ENCODE measurements at regions not wholly inside any gene's neighbourhood (a gene's known extent, or its start where the extent isn't known, plus 50 kb on each side); places are given as distances from the start of the nearest gene placed in this dataset.

DNA sequence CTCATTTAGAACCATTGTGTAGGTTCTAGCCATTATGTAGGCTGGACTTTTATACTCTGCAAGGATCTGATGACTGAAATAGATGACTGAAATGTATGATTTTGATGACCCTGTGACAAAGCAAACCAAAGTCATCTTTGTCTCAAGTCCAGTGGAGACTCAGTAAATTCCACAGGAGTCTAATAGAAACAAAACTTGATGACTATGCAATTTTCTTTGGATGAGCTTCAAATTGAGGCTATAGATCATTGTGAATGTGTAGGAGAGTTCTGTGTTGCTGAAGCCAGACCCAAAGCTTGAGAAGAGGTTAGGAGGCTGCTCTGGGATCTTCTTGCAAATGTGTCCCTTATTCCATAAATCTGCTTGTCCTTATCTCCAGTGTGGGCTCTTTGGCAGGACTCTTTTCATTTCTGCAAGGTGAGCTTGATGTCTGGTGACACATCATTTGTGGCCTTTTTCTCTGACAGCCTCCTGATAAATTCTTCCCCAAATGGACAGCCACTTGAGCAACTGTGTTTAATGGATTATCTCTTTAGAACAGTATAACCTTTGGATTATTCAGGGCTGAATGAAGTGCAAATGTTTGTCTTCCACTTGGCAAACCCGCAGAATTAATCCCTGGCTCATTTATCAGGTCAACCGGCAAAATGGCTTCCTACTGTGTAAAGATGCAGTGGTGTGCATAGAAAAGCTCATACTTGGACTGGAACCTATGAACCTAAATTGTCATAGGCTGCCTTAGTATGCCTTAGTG is 235.1 kb upstream of the ANKH start:
- no peak for TF ChIP-seq EP300 (IDR thresholded peaks at IDR 0.05; ENCODE audit: borderline replicate concordance)
- no peak for TF ChIP-seq NFIC (IDR thresholded peaks at IDR 0.05)
- TF ChIP-seq CREB1 (IDR thresholded peaks at IDR 0.05; ENCODE audit: low read depth): no peak
- no peak for TF ChIP-seq TEAD4 (IDR thresholded peaks at IDR 0.05)
- TF ChIP-seq ZBTB7A (IDR thresholded peaks at IDR 0.05; ENCODE audit: low read depth): no peak
- TF ChIP-seq TAF1 (IDR thresholded peaks at IDR 0.05; ENCODE audit: low read depth): no peak

DNA sequence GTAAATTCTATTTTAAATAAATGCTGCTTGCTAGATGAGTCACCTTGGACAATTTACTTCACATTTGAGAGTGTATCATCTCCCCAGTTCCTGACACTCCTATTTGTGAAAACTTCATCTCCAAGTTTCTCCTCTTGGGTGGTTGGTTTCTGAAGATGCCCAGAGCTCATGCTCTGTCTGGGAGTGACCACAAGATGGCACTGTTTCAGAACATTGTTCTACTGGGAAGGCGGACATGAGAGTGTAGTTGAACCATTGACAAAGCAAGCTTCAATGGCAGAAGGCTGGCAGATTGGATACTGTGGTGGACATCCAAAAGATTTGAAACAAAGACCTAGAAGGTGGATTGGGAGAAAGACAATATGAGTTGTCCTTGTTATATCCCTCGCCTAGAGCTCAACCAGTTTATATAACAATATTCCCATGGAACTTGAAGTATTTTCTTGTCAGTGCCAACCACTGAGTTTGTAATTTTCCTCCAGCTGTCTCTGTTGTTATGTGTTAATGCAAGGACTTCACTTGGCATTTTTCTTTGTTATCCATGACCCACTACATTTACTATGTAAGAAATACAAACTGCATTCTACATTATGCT is 234.3 kb upstream of the ANKH start:
- TF ChIP-seq EP300 (IDR thresholded peaks at IDR 0.05; ENCODE audit: borderline replicate concordance) (no peak), CREB1 (IDR thresholded peaks at IDR 0.05; ENCODE audit: low read depth) (no peak), TCF12 (IDR thresholded peaks at IDR 0.05; ENCODE audit: low read depth) (no peak), RAD21 (IDR thresholded peaks at IDR 0.05; ENCODE audit: low read depth) (peak; percentile 60)
- TF ChIP-seq, protein P1, sequence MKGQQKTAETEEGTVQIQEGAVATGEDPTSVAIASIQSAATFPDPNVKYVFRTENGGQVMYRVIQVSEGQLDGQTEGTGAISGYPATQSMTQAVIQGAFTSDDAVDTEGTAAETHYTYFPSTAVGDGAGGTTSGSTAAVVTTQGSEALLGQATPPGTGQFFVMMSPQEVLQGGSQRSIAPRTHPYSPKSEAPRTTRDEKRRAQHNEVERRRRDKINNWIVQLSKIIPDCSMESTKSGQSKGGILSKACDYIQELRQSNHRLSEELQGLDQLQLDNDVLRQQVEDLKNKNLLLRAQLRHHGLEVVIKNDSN (IDR thresholded peaks at IDR 0.05): no peak

DNA sequence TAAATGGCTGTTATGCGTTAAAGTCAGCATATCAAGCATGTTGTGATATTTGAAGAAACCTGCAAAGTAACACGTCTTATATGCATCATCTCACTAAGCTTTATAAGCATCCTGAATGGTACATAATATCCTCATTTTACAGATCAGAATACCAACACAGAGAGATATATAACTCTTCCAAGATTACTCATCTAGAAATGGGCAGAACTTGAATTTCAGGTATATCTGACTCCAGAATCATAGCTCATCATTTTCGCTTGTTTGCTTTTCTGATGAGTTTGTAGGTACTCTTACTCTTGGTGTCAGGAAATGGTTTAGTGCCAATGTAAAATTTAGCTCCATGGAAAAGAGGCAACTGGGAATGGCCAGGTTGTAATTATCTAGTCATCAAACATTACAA is 232.3 kb upstream of the ANKH start:
- TF ChIP-seq TCF12 (IDR thresholded peaks at IDR 0.05; ENCODE audit: low read depth) (no peak), ZBTB7A (IDR thresholded peaks at IDR 0.05; ENCODE audit: low read depth) (no peak), TAF1 (IDR thresholded peaks at IDR 0.05; ENCODE audit: low read depth) (no peak)
- TF ChIP-seq, protein P2, sequence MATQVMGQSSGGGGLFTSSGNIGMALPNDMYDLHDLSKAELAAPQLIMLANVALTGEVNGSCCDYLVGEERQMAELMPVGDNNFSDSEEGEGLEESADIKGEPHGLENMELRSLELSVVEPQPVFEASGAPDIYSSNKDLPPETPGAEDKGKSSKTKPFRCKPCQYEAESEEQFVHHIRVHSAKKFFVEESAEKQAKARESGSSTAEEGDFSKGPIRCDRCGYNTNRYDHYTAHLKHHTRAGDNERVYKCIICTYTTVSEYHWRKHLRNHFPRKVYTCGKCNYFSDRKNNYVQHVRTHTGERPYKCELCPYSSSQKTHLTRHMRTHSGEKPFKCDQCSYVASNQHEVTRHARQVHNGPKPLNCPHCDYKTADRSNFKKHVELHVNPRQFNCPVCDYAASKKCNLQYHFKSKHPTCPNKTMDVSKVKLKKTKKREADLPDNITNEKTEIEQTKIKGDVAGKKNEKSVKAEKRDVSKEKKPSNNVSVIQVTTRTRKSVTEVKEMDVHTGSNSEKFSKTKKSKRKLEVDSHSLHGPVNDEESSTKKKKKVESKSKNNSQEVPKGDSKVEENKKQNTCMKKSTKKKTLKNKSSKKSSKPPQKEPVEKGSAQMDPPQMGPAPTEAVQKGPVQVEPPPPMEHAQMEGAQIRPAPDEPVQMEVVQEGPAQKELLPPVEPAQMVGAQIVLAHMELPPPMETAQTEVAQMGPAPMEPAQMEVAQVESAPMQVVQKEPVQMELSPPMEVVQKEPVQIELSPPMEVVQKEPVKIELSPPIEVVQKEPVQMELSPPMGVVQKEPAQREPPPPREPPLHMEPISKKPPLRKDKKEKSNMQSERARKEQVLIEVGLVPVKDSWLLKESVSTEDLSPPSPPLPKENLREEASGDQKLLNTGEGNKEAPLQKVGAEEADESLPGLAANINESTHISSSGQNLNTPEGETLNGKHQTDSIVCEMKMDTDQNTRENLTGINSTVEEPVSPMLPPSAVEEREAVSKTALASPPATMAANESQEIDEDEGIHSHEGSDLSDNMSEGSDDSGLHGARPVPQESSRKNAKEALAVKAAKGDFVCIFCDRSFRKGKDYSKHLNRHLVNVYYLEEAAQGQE (IDR thresholded peaks at IDR 0.05; ENCODE audit: low read depth): no peak
- TF ChIP-seq, protein P1 (IDR thresholded peaks at IDR 0.05): no peak

DNA sequence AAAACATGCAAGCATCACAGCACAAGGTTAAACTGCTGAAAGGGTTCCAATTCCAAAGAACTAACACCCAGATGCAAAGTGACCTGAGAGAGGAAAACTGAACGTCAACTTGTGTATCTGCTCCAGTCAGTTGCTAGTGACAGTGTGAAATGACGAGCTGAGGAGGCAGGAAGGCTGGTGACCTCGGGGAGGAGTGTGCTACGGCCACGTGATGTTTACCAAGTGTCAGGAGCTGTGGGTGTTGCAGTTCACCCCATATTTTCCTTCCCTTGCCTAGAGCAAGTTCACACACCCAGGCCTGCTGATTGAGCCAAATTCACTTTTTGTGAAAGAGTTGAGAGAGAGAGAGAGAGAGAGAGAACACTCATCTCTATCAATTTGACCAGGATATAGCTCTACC is 231.6 kb upstream of the ANKH start:
- TF ChIP-seq, protein P1 (IDR thresholded peaks at IDR 0.05): 0 out of 2 replicates have a peak, but pooled peaks have one; percentile 10
- TF ChIP-seq, protein P2 (IDR thresholded peaks at IDR 0.05; ENCODE audit: low read depth): no peak

DNA sequence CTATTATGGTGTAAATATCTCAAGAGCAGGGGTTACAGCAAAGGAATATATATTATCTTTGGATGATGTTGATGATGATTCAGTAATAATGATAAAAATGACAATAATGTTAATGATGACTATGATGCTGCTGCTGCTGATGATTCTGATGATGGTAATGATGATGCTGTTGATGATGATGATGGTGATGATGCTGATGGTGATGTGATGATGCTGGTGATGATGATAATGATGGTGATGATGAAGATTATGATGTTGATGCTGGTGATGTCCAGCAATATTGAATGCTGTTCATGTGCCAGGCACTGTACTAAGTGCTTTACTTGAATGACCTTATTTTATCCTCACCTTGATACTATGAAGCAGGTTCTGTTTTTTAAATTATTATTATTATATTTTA is 226.0 kb upstream of the ANKH start:
- TF ChIP-seq TEAD4 (IDR thresholded peaks at IDR 0.05) (no peak), ZBTB7A (IDR thresholded peaks at IDR 0.05; ENCODE audit: low read depth) (no peak), FOXM1 (IDR thresholded peaks at IDR 0.05; ENCODE audit: borderline replicate concordance, low read depth) (no peak), RAD21 (IDR thresholded peaks at IDR 0.05; ENCODE audit: low read depth) (no peak)
- TF ChIP-seq, protein P1 (IDR thresholded peaks at IDR 0.05): no peak

DNA sequence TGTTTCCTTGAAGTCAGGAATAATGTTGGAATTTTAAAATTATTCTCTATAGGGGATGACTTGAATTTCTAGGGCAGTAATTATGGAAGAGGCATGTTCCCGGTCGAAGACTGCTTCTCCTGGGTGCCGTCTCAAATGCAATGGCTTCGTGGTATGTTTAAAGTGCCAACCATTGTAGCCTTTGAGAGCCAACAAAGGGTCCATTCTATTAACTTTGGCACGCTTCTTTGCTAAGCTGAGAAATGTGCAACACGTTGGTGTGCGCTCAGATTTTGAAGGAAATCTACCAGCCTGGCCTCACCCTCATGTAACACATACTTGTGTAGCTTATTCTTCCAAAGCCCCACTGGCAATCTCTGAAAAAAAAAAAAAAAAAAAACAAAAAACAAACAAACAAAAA is 221.2 kb upstream of the ANKH start:
- no peak for TF ChIP-seq FOXM1 (IDR thresholded peaks at IDR 0.05; ENCODE audit: borderline replicate concordance, low read depth)
- no peak for TF ChIP-seq ZBTB7A (IDR thresholded peaks at IDR 0.05; ENCODE audit: low read depth)
- no peak for TF ChIP-seq CEBPB (IDR thresholded peaks at IDR 0.05)
- no peak for TF ChIP-seq RAD21 (IDR thresholded peaks at IDR 0.05; ENCODE audit: low read depth)
- TF ChIP-seq CREB1 (IDR thresholded peaks at IDR 0.05; ENCODE audit: low read depth): no peak
- TF ChIP-seq YY1 (IDR thresholded peaks at IDR 0.05; ENCODE audit: low read depth): no peak
- TF ChIP-seq, protein P2 (IDR thresholded peaks at IDR 0.05; ENCODE audit: low read depth): no peak
- TF ChIP-seq, protein P1 (IDR thresholded peaks at IDR 0.05): no peak
- no peak for TF ChIP-seq EP300 (IDR thresholded peaks at IDR 0.05; ENCODE audit: borderline replicate concordance)
- TF ChIP-seq TCF12 (IDR thresholded peaks at IDR 0.05; ENCODE audit: low read depth): no peak
- no peak for TF ChIP-seq EGR1 (IDR thresholded peaks at IDR 0.05)
- TF ChIP-seq NFIC (IDR thresholded peaks at IDR 0.05): no peak
- TF ChIP-seq, protein P3, sequence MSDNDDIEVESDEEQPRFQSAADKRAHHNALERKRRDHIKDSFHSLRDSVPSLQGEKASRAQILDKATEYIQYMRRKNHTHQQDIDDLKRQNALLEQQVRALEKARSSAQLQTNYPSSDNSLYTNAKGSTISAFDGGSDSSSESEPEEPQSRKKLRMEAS (IDR thresholded peaks at IDR 0.05): no peak
- TF ChIP-seq TEAD4 (IDR thresholded peaks at IDR 0.05): no peak
- TF ChIP-seq TAF1 (IDR thresholded peaks at IDR 0.05; ENCODE audit: low read depth): no peak

Data from Ishikawa (cell line).